ENCODE measurements at regions not wholly inside any gene's neighbourhood (a gene's known extent, or its start where the extent isn't known, plus 50 kb on each side); places are given as distances from the start of the nearest gene placed in this dataset.

DNA sequence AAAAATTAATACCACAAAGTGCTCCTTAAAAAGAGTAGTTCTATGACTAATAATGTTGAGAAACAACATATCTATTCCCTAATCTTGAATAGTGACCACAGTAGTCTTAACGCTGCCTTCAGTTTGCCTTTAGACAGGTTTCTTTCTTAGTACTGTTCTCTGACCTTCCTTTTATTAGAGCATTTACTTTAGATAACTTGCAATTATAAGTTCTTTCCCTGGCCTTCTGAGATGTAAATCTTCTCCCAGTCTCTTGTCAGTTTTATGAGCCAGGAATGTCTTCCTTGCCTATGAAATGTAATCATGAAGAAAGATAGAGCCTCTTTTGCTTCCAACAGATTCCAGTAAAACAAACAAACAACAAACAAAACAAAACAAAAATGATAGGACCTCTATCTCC is 1119.8 kb upstream of the LRRTM3 start (continued):
- TF ChIP-seq EZH2phosphoT487 (IDR thresholded peaks at IDR 0.05; ENCODE audit: unreplicated experiment) (no peak), STAT1 (IDR thresholded peaks at IDR 0.05; ENCODE audit: unreplicated experiment) (no peak), ZNF331 (CRISPR knock-in tag; IDR thresholded peaks at IDR 0.05; ENCODE audit: low read depth) (no peak), POLR2AphosphoS5 (IDR thresholded peaks at IDR 0.05; ENCODE audit: low read depth) (no peak), ZNF114 (CRISPR knock-in tag; IDR thresholded peaks at IDR 0.05) (no peak), CREB1 (CRISPR knock-in tag; IDR thresholded peaks at IDR 0.05; ENCODE audit: low read depth) (no peak), ETS1 (IDR thresholded peaks at IDR 0.05) (no peak)
- TF ChIP-seq, protein P1, sequence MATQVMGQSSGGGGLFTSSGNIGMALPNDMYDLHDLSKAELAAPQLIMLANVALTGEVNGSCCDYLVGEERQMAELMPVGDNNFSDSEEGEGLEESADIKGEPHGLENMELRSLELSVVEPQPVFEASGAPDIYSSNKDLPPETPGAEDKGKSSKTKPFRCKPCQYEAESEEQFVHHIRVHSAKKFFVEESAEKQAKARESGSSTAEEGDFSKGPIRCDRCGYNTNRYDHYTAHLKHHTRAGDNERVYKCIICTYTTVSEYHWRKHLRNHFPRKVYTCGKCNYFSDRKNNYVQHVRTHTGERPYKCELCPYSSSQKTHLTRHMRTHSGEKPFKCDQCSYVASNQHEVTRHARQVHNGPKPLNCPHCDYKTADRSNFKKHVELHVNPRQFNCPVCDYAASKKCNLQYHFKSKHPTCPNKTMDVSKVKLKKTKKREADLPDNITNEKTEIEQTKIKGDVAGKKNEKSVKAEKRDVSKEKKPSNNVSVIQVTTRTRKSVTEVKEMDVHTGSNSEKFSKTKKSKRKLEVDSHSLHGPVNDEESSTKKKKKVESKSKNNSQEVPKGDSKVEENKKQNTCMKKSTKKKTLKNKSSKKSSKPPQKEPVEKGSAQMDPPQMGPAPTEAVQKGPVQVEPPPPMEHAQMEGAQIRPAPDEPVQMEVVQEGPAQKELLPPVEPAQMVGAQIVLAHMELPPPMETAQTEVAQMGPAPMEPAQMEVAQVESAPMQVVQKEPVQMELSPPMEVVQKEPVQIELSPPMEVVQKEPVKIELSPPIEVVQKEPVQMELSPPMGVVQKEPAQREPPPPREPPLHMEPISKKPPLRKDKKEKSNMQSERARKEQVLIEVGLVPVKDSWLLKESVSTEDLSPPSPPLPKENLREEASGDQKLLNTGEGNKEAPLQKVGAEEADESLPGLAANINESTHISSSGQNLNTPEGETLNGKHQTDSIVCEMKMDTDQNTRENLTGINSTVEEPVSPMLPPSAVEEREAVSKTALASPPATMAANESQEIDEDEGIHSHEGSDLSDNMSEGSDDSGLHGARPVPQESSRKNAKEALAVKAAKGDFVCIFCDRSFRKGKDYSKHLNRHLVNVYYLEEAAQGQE (IDR thresholded peaks at IDR 0.05; ENCODE audit: unreplicated experiment), result no peak

GRCh38 chr10:65808687-65809333 is 1117.0 kb upstream of the LRRTM3 start:
- Histone ChIP-seq H3K36me3 (ENCODE audit: insufficient read depth) (no peaks in the 10 kb centered on the region), H4K20me1 (replicated peaks; ENCODE audit: insufficient read depth) (no peaks in the 10 kb centered on the region), H3K4me3 (no peak overlapping the region), H3K79me2 (replicated peaks; ENCODE audit: insufficient read depth) (no peaks in the 10 kb centered on the region), H3K4me1 (ENCODE audit: insufficient read depth) (no peaks in the 10 kb centered on the region), H3K27ac (ENCODE audit: low read depth) (no peak overlapping the region), H3K27me3 (ENCODE audit: insufficient read depth) (no peaks in the 10 kb centered on the region), H3K4me2 (no peak overlapping the region), H2AFZ (no peak overlapping the region), H3K9me2 (ENCODE audit: insufficient read depth) (no peaks in the 10 kb centered on the region), H3F3A (replicated peaks; ENCODE audit: low read depth) (no peaks in the 10 kb centered on the region)
- Mint-ChIP-seq H3K4me1 (peaks cover 9% of the 10 kb centered on the region), H3K36me3 (ENCODE audit: low read depth) (no peaks in the 10 kb centered on the region), H3K4me3 (no peak overlapping the region), H3K9me3 (peaks cover 9% of the 10 kb centered on the region; the same call in 2 of the 3 replicates), H3K27me3 (ENCODE audit: insufficient read depth, low read depth, poor library complexity) (no peaks in the 10 kb centered on the region), H3K27ac (no peak overlapping the region)
- DNase-seq (ENCODE audit: low spot score), result no peak
- no peak for ATAC-seq
- TF ChIP-seq ETS1 (IDR thresholded peaks at IDR 0.05) (no peak), NANOG (IDR thresholded peaks at IDR 0.05; ENCODE audit: borderline replicate concordance) (no peak), CTCF (conservative IDR thresholded peaks at IDR 0.05; ENCODE audit: low read depth in 2 of 2) (no peak), POLR2AphosphoS5 (IDR thresholded peaks at IDR 0.05; ENCODE audit: low read depth) (no peak)
- TF ChIP-seq, protein P1 (IDR thresholded peaks at IDR 0.05; ENCODE audit: unreplicated experiment), result no peak
